HG02642 (cell line): ENCODE measurements at regions not wholly inside any gene's neighbourhood (a gene's known extent, or its start where the extent isn't known, plus 50 kb on each side); places are given as distances from the start of the nearest gene placed in this dataset.
A peak's percentile ranks its signal among the peaks of the same experiment; 100 is the strongest.

Experiments used
- ATAC-seq: cut with Tn5 transposase; IDR thresholded peaks from one replicate; pipeline ENCODE4 v1.9.1; 2021; ENCODE audit warnings: mild to moderate bottlenecking; ENCODE audit not compliant: unreplicated experiment, poor library complexity

DNA sequence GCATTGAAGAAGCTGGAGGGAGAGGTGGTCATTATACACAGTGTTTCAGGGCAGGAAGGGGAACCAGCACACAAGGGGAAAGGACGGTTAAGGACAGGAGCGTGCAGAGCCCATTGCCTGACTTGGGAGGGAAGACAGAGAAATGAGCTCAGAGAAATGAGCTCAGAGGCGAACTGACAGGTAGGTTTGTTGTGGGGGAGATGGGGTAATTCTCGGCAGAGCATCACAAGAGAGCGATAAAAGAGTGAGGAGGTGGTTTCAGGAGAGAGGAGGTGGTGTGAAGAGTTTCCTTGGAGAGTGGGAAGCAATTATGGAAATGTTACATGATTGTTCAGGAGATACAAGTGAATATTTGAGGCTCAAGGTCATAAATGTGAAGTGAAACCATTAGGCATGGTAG lies 61.0 kb downstream of the MRGPRX1 start:
- no peak for ATAC-seq

DNA sequence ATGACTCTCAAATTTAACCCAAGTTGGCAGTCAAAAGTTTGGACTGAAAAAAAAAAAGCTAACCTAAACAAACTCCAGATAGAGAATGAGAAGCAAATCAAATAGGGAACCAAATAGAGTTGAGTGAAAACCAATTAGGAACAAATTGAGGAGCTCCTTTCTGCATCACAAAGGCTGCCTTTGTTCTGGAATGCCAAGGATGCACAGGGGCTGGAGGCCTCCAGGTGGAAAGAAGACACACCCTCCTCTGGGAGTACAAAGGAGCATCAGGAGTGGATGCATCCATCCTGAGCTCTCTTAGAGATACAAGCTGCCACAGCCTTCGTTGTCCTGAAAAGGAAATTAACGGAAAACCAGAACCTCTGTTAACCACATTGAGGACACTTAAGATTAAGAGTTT lies 73.3 kb downstream of the MRGPRX1 start:
- no peak for ATAC-seq

GRCh38 chr11:18865261-18865660 lies 73.7 kb upstream of the PTPN5 start:
- ATAC-seq: no peak

DNA sequence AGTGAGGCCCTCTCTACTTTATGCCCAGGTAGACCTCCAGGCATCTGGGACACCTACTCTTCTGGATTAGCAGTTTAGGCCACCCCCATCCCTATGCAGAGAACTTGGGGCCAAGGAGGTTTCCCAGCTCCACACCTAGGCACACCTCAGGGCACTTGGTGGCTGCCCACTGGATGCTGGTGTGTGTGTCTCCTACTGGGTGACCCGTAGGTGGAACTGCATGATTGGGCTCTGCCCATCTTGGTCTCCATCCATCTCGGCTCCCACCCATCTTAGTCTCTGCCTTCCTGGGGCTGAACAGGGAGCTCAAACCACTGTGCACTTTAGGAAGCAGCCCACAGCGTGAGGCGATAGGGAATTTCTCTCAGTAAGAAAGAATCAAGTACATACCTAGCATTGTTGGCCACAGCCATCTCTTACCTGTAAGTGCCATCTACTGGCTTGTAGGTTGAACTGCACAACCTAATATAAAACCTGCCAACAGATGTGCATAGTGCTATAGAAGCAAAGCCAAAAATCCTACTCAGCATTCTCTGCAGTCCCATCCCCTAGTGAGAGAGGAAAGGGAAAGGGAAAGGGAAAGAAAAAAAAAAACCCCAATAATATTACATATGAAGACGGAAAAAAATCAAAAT lies 61.6 kb upstream of the PTPN5 start:
- peak; percentile 78 for ATAC-seq

GRCh38 chr11:18849406-18849805 lies 57.8 kb upstream of the PTPN5 start:
- no peak for ATAC-seq

GRCh38 chr11:18844753-18845367 lies 53.3 kb upstream of the PTPN5 start:
- ATAC-seq: peak; percentile 55
